ENCODE measurements at regions not wholly inside any gene's neighbourhood (a gene's known extent, or its start where the extent isn't known, plus 50 kb on each side); places are given as distances from the start of the nearest gene placed in this dataset.

- no peak for TF ChIP-seq CTCF (IDR thresholded peaks at IDR 0.05; ENCODE audit: low read depth, low read length, missing control alignments)
- no peak overlapping the region for H3K4me3 ChIP-seq (ENCODE audit: low read depth, low read length)
- DNase-seq (ENCODE audit: low read depth) = no peak
Observed at GRCh38 chr2:71787108-71787415, 333.7 kb downstream of the DYSF start.

- no peak for DNase-seq (ENCODE audit: low read depth)
- no peak for TF ChIP-seq CTCF (IDR thresholded peaks at IDR 0.05; ENCODE audit: low read depth, low read length, missing control alignments)
Observed at GRCh38 chr2:71786291-71787107, 333.1 kb downstream of the DYSF start.

GRCh38 chr2:71785516-71785981 lies 332.2 kb downstream of the DYSF start:
- no peak for DNase-seq (ENCODE audit: low read depth)
- no peak overlapping the region for H3K4me3 ChIP-seq (ENCODE audit: low read depth, low read length)
- no peak for TF ChIP-seq CTCF (IDR thresholded peaks at IDR 0.05; ENCODE audit: low read depth, low read length, missing control alignments)

More at GRCh38 chr2:71786291-71787107, 333.1 kb downstream of the DYSF start:
- no peak overlapping the region for H3K4me3 ChIP-seq (ENCODE audit: low read depth, low read length)

GRCh38 chr2:71784734-71785511 lies 331.6 kb downstream of the DYSF start:
- TF ChIP-seq CTCF (IDR thresholded peaks at IDR 0.05; ENCODE audit: low read depth, low read length, missing control alignments) = no peak
- no peak for DNase-seq (ENCODE audit: low read depth)
- H3K4me3 ChIP-seq (ENCODE audit: low read depth, low read length) = no peak overlapping the region

- no peak for TF ChIP-seq CTCF (IDR thresholded peaks at IDR 0.05; ENCODE audit: low read depth, low read length, missing control alignments)
- DNase-seq (ENCODE audit: low read depth) = no peak
- H3K4me3 ChIP-seq (ENCODE audit: low read depth, low read length) = no peak overlapping the region
Observed at GRCh38 chr2:71783815-71784214, 330.5 kb downstream of the DYSF start.

- no peak for DNase-seq (ENCODE audit: low read depth)
- no peak for TF ChIP-seq CTCF (IDR thresholded peaks at IDR 0.05; ENCODE audit: low read depth, low read length, missing control alignments)
- no peak overlapping the region for H3K4me3 ChIP-seq (ENCODE audit: low read depth, low read length)
Observed at GRCh38 chr2:71783215-71783614, 329.9 kb downstream of the DYSF start.
